Stimulated activated CD4-positive, alpha-beta T cell treated with anti-CD3 and anti-CD28 coated beads, Interleukin-1b, Interleukin-23, amount 100 ng/mL, for 1 hour (primary cell): ENCODE measurements at regions not wholly inside any gene's neighbourhood (a gene's known extent, or its start where the extent isn't known, plus 50 kb on each side); places are given as distances from the start of the nearest gene placed in this dataset.
"Not testable (repeated sequence)": the region's sequence is repeated elsewhere in the genome, so short reads cannot be mapped to it uniquely, and the experiment has no call there.

Experiments
- DNase-seq, 2 donors: peaks; one replicate each; pipeline ENCODE4 v3.0.0-alpha.2; 2020; ENCODE audit warnings: low read depth in 2 of 2

GRCh38 chrY:19053806-19054205, 280.3 kb upstream of the HSFY2 start:
- DNase-seq, result no peak

- no peak for DNase-seq
These were observed 277.5 kb upstream of the HSFY2 start for GRCh38 chrY:19051021-19051420.

GRCh38 chrY:19042984-19043442, 269.5 kb upstream of the HSFY2 start:
- no peak for DNase-seq

DNA sequence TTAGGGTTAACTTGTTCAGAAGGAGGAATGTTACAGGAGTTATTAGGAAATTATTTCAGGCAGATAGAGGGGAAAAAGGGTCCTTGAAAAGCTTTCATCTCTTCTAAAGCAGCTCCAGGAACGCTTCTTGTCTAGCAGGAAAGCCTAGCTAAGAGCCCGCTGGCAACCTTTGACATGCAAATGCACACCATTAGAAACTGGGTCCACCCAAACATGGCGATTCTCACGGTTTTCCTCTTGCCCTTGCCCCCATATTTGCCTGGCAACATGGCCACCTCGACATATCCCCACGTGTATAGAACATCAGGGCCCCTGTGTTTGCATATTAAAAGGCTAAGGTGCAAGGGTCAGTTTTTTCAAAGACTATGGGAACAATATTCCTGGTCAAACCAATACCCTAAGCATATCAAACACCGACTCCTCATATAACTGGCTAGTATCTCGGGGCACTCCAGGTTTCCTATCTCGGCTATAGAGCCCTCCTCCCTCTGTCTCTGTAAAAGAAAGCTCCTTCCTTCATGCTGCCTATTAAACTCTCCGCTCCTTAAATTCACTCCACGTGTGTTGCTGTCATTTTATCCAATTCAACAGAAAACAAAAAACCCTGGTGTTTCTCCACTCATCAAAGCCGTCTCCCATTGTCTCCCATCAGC, 268.9 kb upstream of the HSFY2 start:
- no peak for DNase-seq

DNA sequence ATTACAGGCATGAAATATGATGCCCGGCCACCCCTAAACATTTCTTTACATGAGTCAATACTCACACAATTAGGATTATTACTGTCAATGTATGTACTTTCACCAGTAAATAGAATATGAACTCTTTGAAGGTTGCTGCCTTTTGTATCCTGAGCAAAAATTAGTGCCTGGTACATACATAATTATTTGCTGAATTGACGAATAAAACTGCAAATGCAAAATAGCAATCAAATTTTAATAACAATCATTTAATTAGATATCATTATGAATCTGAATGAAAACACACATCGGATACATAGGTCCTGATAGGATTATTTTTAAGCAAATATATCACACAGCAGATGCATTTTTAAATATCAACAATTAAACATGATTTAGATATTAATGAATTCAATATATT, 253.1 kb upstream of the HSFY2 start:
- DNase-seq, result no peak

DNA sequence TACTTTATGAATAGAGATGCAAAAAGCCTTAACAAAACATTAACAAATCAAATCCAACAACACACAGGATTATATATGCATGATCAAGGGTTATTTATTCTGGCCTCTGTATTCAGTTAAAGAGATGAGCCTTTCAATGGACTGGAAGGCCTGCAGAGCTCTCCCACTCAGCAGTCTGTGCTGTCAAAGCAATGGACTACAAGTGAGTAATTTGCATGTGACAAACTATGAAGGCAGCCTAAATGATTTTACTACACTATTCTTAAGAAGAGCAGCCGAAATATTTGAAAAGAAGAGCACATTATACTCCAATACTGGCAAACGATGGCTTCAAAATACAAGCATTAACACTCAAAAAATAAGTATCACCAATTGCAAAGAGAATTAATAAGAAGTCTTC, 250.4 kb upstream of the HSFY2 start:
- DNase-seq, result no peak

DNA sequence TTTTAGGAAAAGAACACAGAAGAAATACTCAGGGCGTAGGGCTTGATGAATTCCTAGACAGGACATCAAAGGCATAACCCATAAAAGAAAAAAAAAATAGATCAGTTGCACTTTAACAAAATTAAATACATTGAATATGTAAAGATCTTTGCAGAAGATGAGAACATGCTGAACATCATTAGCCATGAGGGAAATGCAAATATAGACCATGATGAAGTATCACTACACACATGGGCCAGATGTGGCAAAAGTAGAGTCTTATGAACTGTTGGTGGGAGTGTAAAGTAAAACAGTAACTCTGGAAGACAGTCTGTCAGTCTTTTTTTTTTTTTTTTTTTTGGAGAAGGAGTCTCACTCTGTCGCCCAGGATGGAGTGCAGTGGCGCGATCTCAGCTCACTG, 246.7 kb upstream of the HSFY2 start:
- DNase-seq, result no peak

- DNase-seq, result no peak
These were observed 243.5 kb upstream of the HSFY2 start for GRCh38 chrY:19016990-19017389.

DNA sequence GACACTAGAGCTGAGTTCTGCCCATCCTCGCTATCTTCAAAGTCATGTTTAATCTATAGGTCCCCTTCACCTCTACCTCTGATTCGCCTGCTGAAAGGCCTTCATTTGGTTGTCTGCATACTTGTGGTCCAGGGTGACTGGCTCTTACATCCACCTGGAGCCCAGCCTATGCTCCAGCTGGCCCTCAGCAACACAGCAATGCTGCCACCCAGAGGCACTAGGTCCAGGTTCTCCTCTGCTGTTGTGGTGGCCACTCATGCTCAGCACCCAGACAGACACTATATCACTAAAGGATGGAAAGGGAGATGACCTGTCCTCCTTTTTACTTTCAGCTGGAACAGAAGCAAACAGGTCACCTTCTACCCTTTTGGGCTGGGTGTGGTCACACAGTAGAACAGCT, 242.3 kb upstream of the HSFY2 start:
- DNase-seq, result no peak

DNA sequence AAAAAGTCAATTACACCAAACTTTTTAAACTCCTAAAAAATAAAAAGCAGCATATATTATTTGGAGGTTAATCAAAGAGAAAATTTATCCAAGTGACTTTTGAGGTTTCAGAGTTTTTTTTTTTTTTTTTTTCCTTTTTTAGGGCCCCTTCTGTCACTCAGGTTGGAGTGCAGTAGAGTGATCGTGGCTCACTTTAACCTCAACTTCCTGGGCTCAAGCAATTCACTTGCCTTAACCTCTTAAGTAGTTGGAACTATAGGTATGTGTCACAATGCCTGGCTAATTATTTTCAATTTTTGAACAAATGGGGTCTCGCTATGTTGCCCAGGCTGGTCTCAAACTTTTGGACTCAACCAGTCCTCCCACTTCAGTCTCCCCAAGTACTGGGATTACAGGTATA, 241.7 kb upstream of the HSFY2 start:
- no peak for DNase-seq

DNA sequence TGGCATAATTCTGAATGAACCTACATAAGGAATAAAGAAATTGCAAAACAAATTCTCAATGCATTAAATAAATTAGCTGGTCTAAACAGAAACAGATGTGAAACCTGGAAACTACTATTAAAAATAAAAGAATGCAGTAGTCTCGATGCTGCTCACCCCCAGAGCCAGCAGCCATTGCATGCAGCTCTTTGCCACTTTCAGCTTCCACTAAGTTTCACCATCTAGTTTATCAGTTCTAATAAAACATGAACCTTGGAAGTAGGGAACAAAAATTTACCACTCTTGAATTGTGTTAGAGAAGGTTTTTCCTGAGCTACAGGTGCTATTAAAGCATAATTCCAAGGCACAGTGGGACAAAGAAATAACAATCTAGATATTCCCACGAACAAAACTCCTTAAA, 239.4 kb upstream of the HSFY2 start:
- DNase-seq, result no peak

GRCh38 chrY:19011605-19012090, 238.1 kb upstream of the HSFY2 start:
- no peak for DNase-seq

DNA sequence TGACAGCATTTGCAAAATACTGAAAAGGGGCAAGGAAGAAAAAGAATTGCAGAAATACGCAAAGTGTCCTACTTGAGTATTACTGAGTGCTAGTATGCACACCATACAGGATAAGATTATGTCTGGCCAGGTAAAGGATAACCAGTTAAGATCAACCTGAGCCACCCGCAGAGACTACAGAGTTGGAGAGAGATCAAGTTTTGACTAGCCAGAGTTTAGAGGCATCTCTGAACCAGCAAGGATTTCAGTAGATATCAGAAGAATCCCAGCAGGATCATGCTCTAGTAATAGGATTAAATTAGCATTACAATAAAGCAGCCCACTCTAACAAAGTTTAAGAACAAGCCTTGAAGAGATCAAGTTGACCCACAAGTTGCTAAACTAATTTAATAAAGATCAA, 232.7 kb upstream of the HSFY2 start:
- no peak for DNase-seq

DNA sequence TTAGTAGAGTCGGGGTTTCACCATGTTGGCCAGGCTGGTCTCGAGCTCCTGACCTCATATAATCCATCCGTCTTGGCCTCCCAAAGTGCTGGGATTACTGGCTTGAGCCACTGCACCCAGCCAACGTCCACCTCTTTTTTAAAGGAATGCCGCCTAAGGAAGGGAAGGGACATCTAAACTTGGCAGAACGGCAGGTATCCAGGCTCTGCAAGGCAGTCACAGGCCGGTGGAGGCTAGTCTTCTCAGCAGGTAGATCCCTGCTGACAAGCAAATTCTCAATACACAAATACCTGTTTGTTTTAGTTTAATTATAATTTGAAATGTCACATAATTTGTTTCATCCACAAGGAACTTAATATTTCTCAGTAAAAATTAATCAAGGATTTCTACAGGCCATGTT, 232.0 kb upstream of the HSFY2 start:
- no peak for DNase-seq

DNA sequence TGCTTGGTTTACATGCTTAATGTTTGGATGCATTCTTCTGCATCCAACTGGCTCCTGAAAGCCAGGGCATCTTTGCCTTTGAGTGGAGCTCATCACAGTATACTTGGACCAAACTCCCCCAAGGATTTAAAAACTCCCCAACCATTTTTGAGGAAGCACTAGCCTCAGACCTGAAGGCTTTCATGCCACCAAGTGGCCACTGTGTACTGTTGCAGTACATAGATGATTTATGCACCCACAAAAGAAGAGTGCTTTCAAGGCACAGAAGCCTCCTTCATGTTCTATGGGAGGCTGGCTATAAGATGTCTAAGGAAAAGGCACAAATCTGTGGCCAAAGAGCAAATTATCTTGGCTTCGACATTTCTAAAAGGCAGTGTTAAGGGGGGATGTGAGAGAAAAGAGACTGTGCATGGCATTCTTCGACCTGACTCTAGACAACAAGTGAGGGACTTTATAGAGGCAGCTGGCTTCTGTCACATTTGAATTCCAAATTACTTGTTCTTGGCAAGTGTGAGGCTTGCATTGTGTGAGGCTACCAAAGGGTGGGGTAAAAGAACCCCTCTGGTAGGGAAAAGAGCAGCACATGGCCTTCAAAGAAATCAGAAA, 224.2 kb upstream of the HSFY2 start:
- no peak for DNase-seq

DNA sequence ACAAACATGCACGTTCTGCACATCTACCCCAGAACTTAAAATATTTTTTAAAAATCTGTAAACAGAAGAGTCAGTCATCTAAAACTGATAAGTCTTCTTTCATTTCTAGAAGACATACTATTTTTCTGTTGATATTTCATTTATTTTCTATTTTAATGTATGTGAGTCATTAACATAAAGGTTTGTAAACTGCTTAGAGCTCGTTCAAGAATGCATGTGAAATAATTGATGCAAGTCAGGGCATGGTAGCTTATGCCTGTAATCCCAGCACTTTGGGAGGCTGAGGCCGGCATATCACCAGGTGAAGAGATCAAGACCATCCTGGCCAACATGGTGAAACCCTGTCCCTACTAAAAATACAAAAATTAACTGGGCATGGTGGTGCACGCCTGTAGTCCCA, 219.9 kb upstream of the HSFY2 start:
- no peak for DNase-seq

GRCh38 chrY:18992684-18993083, 219.1 kb upstream of the HSFY2 start:
- not testable (repeated sequence) for DNase-seq

DNA sequence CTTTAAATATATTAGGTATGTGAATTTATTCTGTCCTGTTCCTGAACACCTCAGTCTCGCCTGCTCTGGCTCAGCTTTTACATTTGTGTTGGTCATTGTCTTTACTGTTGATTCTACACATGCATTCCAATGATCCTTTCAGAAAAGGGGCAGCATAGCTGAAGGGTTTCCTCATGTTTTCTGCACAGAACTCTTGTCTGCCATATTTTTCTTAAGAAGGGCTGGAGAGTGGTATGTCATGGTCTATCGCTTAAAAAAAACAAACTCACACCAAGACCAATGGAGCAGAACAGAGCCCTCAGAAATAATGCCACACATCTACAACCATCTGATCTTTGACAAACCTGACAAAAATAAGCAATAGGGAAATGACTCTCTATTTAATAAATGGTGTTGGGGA, 215.8 kb upstream of the HSFY2 start:
- DNase-seq, result no peak

DNA sequence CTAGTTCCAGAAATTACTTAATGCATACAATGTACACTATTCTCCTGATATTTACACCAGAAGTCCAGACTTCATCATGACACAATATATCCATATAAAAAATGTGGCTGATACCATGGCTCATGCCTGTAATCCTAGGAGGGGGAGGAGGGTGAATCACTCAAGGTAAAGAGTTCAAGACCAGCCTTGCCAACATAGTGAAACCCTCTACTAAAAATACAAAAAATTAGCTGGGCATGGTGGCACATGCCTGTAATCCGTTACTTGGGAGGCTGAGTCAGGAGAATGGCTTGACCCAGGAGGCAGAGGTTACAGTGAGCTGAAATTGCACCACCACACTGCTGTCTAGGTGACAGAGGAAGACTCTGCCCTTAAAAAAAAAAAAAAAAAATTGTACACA, 192.5 kb upstream of the HSFY2 start:
- DNase-seq, result no peak

GRCh38 chrY:18958846-18959245, 185.3 kb upstream of the HSFY2 start:
- no peak for DNase-seq

- no peak for DNase-seq
These were observed 178.3 kb upstream of the HSFY2 start for GRCh38 chrY:18951657-18952435.

GRCh38 chrY:18951019-18951418, 177.5 kb upstream of the HSFY2 start:
- no peak for DNase-seq

DNA sequence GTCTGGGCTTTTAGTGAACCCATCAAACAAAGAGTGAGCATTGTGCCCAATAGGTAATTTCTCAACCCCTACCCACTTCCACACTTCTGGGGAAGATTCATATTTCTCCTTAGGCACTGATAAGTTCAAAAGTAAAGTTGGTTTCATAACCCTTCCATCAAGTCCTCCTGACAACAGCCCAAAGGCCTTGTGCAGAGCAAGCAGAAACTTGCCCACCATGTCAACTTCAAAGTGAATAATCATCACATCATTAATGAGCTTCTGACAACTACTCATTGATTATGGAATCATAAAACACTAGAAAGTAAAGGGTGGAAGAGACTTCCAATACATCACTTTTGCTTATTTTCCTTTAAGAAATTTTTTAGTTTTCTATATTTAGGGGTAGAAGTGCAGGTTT, 163.3 kb upstream of the HSFY2 start:
- DNase-seq, result no peak
